MG63 (cell line): ENCODE measurements at regions not wholly inside any gene's neighbourhood (a gene's known extent, or its start where the extent isn't known, plus 50 kb on each side); places are given as distances from the start of the nearest gene placed in this dataset.

Experiments used
- DNase-seq: peaks from one replicate; pipeline ENCODE4 v3.0.0-alpha.2; 2020
- H3K27me3 ChIP-seq: fragments of 250-450 bp; sonication (Bioruptor Pico); 2 replicates; pipeline ENCODE4 v1.5.1; 2020; ENCODE audit warnings: mild to moderate bottlenecking, moderate library complexity
- H3K36me3 ChIP-seq: fragments of 250-450 bp; sonication (Bioruptor Pico); 2 replicates; pipeline ENCODE4 v1.5.1; 2020; ENCODE audit warnings: mild to moderate bottlenecking, moderate library complexity
- H3K4me3 ChIP-seq: fragments of 250-450 bp; sonication (Bioruptor Pico); 2 replicates; pipeline ENCODE4 v1.5.1; 2020; ENCODE audit warnings: mild to moderate bottlenecking, moderate library complexity
- H3K9me3 ChIP-seq: fragments of 250-450 bp; sonication (Bioruptor Pico); 2 replicates; pipeline ENCODE4 v1.5.1; 2020; ENCODE audit warnings: mild to moderate bottlenecking, moderate library complexity

- H3K4me3 ChIP-seq = no peak overlapping the region
- H3K36me3 ChIP-seq = no peaks in the 10 kb centered on the region
- H3K9me3 ChIP-seq = peaks cover 7% of the 10 kb centered on the region
- H3K27me3 ChIP-seq = no peaks in the 10 kb centered on the region
- DNase-seq = peak; percentile 17
Observed at GRCh38 chr5:96049398-96050272, 88.0 kb upstream of the ELL2 start.

DNA sequence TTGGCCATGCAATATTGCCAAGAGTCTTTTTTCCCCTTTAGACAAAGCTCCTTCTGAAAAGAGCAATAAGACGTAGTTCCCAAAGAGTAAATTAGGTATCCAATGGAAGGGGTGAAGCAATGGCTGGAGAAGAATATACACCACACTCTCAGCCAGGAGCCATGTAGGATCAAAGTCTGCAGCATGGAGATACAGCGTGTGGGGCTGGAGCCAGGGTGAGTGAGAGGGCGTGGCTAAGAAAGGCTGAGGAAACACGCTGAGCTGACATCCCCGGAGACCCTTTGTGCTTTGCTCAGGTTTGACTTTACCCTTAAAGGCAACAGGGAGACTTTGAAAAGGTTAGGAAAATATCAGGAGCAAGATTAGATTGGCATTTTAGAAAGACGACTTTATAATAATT is 87.1 kb upstream of the ELL2 start:
- Histone ChIP-seq H3K36me3 (no peaks in the 10 kb centered on the region), H3K9me3 (peaks cover 7% of the 10 kb centered on the region), H3K4me3 (no peak overlapping the region), H3K27me3 (no peaks in the 10 kb centered on the region)
- no peak for DNase-seq

DNA sequence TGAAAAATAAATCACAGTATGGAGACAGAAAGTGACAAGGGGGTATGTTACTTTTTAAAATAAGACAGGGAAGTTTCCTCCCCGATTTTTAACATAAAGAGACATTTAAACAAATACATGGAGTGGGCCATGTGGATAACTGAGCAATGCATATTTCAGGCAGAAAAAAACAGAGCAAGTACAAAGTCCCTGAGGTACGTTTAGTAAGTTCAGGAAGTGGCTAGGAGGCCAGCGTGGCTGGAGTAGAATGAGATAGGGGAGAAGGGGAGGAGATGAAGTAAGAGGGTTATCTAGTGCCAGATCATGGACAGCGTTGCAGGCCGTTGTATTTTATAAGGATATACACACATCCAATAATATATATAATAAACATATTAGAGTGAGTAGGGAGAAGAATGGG is 84.2 kb upstream of the ELL2 start:
- Histone ChIP-seq H3K27me3 (no peaks in the 10 kb centered on the region), H3K9me3 (no peaks in the 10 kb centered on the region; the same call in 1 of the 2 replicates), H3K36me3 (no peaks in the 10 kb centered on the region), H3K4me3 (no peak overlapping the region)
- no peak for DNase-seq

DNA sequence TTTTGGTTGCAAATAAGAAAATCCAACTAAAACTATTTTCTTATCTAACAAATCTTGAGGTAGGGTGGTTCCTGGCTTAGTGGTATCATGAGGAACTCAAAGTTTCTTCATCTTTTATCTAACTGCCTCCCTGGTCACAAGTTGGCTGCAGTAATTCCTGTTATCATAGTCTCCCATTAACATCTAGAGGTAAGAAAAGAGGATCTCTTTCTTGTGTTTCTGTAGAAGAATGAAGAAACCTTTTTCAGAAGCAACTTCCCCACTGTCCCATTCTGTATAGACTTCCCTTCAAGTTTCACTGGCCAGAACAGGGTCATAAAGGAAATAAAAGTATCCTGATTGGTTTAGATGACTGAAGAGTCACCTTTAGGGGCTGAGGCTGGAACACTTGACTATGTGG is 81.8 kb upstream of the ELL2 start:
- no peak for DNase-seq
- Histone ChIP-seq H3K9me3 (peaks cover 12% of the 10 kb centered on the region), H3K4me3 (no peak overlapping the region), H3K36me3 (no peaks in the 10 kb centered on the region), H3K27me3 (no peaks in the 10 kb centered on the region)

DNA sequence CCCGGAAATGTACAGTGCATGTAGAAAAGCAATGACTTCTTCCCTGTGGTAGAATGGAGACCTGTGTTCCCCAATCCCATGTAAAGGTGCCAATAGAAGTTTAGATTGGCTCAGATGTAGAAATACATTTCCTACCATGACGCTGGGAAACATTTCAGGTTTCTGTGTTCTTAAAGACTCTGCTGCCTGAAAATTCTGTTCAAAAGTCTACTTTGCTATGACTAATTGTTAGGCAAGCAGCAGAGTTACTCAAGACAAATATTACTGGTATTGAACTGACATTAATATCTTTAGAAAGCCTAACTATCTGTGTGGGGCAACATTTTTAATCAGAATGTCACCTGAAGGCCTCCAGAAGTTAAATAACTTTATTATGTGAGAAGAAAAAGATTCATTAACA is 75.5 kb upstream of the ELL2 start:
- Histone ChIP-seq H3K9me3 (peaks cover 22% of the 10 kb centered on the region), H3K4me3 (no peak overlapping the region), H3K27me3 (no peaks in the 10 kb centered on the region), H3K36me3 (no peaks in the 10 kb centered on the region)
- no peak for DNase-seq

DNA sequence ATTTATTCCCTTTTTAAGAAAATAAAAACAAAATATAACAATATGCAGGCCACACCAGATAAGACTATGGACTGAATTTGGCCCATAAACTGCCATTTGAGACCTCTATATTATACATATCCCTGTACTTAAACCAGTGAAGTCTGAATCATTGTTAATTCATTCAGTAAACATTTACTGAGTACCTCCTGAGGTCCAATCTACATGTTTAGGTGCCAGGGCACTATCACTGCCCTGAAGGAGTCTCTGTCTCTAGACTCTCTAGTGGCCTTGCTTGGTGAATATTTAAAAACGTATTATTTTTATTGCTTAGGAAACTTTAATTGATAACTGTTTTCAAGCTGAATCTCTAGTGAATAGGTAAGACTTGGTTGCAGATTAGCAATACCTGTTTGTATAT is 74.7 kb upstream of the ELL2 start:
- H3K4me3 ChIP-seq = no peak overlapping the region
- H3K27me3 ChIP-seq = no peaks in the 10 kb centered on the region
- peaks cover 22% of the 10 kb centered on the region for H3K9me3 ChIP-seq
- no peaks in the 10 kb centered on the region for H3K36me3 ChIP-seq
- DNase-seq = peak; percentile 49

- Histone ChIP-seq H3K9me3 (peaks cover 22% of the 10 kb centered on the region), H3K4me3 (no peak overlapping the region), H3K27me3 (no peaks in the 10 kb centered on the region), H3K36me3 (no peaks in the 10 kb centered on the region)
- DNase-seq = no peak
Observed at GRCh38 chr5:96035796-96036195, 74.1 kb upstream of the ELL2 start.

- H3K9me3 ChIP-seq = peaks cover 10% of the 10 kb centered on the region
- H3K36me3 ChIP-seq = no peaks in the 10 kb centered on the region
- no peaks in the 10 kb centered on the region for H3K27me3 ChIP-seq
- H3K4me3 ChIP-seq = no peak overlapping the region
- DNase-seq = no peak
Observed at GRCh38 chr5:96033116-96033515, 71.5 kb upstream of the ELL2 start.

GRCh38 chr5:96031811-96032261 is 70.2 kb upstream of the ELL2 start:
- Histone ChIP-seq H3K9me3 (peaks cover 10% of the 10 kb centered on the region), H3K27me3 (no peaks in the 10 kb centered on the region), H3K36me3 (no peaks in the 10 kb centered on the region), H3K4me3 (no peak overlapping the region)
- peak; percentile 59 for DNase-seq

DNA sequence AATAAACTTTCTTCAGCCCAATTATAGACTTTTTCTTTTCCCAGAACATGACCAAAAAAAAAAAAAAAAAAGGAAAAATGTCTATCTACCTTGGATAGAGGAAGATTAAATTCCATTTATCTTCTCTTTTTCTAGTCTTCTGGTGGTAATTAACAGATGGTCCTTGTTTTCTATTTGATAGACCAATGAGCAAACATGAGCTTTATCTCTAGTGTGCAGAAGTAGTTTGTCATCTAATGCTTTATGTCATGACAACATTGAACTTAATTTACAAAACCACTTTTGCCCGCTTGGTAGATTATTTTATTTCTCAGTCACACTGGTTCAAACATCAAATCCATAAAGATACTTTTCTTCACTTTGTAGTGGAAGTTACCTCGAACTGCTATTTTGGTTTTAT is 69.5 kb upstream of the ELL2 start:
- Histone ChIP-seq H3K9me3 (peaks cover 10% of the 10 kb centered on the region), H3K27me3 (no peaks in the 10 kb centered on the region), H3K4me3 (no peak overlapping the region), H3K36me3 (no peaks in the 10 kb centered on the region)
- no peak for DNase-seq

GRCh38 chr5:96026406-96027041 is 64.9 kb upstream of the ELL2 start:
- no peaks in the 10 kb centered on the region for H3K36me3 ChIP-seq
- DNase-seq = no peak
- no peaks in the 10 kb centered on the region for H3K27me3 ChIP-seq
- H3K9me3 ChIP-seq = no peaks in the 10 kb centered on the region
- no peak overlapping the region for H3K4me3 ChIP-seq

DNA sequence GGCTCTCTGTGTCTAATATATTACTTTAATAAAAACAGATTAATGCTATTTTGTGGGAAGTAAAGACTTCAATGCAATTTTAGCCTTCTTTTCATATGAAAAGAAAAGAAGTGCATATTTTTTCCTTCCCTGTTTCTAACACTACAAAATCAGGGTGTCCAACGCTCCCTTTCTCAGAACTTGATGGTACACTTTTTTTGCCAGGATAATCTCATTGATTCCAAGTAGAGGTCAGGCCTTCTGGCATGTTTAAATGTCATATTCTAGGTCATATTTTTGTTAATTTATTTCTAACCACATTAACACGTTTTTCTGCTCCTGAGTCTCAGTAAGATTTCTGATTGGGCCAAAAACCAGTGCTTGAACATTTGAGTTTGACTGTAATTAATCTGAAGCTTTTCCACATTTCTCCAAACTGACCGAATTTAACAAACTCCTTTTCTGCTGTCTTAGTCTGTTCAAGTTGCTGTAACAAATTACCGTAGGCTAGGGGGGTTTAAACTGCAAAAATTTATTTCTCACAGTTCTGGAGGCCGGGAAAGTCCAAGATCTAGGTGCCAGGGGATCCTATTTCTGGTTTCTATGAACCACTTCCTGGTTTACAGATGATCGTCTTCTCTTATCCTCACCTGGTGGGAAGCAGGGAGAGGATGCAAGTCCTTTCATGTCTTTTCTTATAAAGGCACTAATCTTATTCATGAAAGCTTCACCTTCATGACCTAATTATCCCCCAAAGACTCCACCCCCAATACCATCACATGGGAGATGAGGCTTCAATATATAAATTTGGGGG is 63.2 kb upstream of the ELL2 start:
- DNase-seq = no peak

DNA sequence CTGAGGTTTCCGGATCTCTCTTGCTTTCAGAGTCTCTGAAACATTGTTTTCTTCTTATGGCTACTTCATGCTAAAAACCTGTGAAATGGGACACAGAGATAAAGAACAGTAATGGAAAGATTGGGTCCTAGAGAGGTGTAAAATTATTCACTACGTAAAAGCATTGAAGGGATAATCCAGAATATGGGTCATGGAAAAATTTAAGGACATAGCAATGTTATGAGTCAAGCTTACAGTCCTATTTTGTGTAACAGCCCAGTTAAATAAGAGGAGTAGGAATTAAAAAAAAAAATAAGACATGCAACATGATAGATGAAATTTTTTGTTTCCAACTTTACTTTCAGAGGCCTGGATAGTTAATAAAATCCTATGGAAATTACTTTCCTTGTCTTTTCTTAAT is 61.9 kb upstream of the ELL2 start:
- no peaks in the 10 kb centered on the region; the same call in 1 of the 2 replicates for H3K9me3 ChIP-seq
- DNase-seq = no peak
- H3K27me3 ChIP-seq = no peaks in the 10 kb centered on the region
- H3K36me3 ChIP-seq = no peaks in the 10 kb centered on the region
- no peak overlapping the region for H3K4me3 ChIP-seq

More for the DNA sequence above, 63.2 kb upstream of the ELL2 start:
- Histone ChIP-seq H3K9me3 (no peaks in the 10 kb centered on the region; the same call in 1 of the 2 replicates), H3K36me3 (no peaks in the 10 kb centered on the region), H3K4me3 (no peak overlapping the region), H3K27me3 (no peaks in the 10 kb centered on the region)

DNA sequence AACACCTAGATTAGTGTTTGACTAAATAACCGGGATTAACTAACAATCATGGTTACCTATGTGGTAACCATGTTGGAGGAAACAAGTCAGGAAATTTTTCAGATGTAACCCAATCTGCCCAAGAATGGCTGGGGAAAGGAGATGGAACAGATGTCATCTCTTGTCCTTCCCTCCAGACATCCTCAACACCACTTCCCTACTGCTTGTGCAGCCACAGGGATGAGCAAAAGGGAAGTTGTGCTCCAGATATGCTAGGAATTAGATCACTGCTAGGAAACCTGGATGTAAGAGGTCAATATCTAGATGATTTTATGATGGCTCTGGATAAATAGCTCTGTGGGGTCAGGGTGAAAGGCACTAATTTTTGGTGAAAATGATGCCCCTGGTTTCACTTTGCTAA is 61.3 kb upstream of the ELL2 start:
- no peak for DNase-seq

GRCh38 chr5:96017951-96018350 is 56.3 kb upstream of the ELL2 start:
- no peak for DNase-seq
- H3K9me3 ChIP-seq = no peaks in the 10 kb centered on the region; the same call in 1 of the 2 replicates
- no peak overlapping the region for H3K4me3 ChIP-seq
- H3K36me3 ChIP-seq = no peaks in the 10 kb centered on the region
- H3K27me3 ChIP-seq = no peaks in the 10 kb centered on the region

More for the DNA sequence above, 61.3 kb upstream of the ELL2 start:
- Histone ChIP-seq H3K27me3 (no peaks in the 10 kb centered on the region), H3K36me3 (no peaks in the 10 kb centered on the region), H3K4me3 (no peak overlapping the region), H3K9me3 (no peaks in the 10 kb centered on the region; the same call in 1 of the 2 replicates)

- no peaks in the 10 kb centered on the region; the same call in 1 of the 2 replicates for H3K9me3 ChIP-seq
- no peak for DNase-seq
- H3K36me3 ChIP-seq = no peaks in the 10 kb centered on the region
- no peak overlapping the region for H3K4me3 ChIP-seq
- no peaks in the 10 kb centered on the region for H3K27me3 ChIP-seq
Observed at GRCh38 chr5:96016216-96016615, 54.6 kb upstream of the ELL2 start.

DNA sequence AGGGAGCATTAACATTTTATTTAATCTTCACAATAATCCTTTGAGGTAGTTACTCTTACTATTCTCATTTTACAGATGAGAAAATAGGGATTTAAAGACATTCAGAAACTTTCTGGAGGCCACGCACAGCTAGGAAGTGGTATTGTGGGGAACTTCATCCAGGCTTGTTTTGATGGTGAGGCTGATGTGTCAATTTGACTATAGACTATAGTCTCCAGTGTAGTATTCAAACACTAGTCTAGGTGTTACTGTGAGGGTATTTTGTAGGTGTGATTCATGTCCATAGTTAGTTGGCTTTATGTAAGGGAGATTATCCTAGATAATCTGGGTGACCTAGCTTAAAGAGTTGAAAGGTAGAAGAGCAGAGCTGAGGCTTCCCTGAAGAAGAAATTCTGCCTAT is 54.1 kb upstream of the ELL2 start:
- Histone ChIP-seq H3K4me3 (no peak overlapping the region), H3K36me3 (no peaks in the 10 kb centered on the region), H3K27me3 (no peaks in the 10 kb centered on the region), H3K9me3 (no peaks in the 10 kb centered on the region)
- DNase-seq = no peak
